GM12865 (cell line): ENCODE measurements at regions not wholly inside any gene's neighbourhood (a gene's known extent, or its start where the extent isn't known, plus 50 kb on each side); places are given as distances from the start of the nearest gene placed in this dataset.

ENCODE experiments used
- DNase-seq: peaks from one replicate; pipeline ENCODE4 v3.0.0; 2010; ENCODE audit warnings: low read depth
- H3K4me3 ChIP-seq: 2 replicates; pipeline ENCODE4 v1.5.1; 2011; ENCODE audit warnings: mild to moderate bottlenecking, low read depth, low read length, control low read depth
- CTCF ChIP-seq: IDR thresholded peaks from 2 replicates; pipeline ENCODE4 v1.5.1; 2011; ENCODE audit warnings: low read length, control low read depth, low read depth, inconsistent platforms; ENCODE audit not compliant: insufficient read depth; ENCODE audit errors: missing control alignments

- no peak for TF ChIP-seq CTCF
- H3K4me3 ChIP-seq = no peak overlapping the region
- DNase-seq = no peak
Observed at GRCh38 chr2:56666777-56667176, 483.0 kb downstream of the CCDC85A start.

- DNase-seq = no peak
Observed at GRCh38 chr2:56671973-56672569, 488.3 kb downstream of the CCDC85A start.

GRCh38 chr2:56674084-56674483, 490.3 kb downstream of the CCDC85A start:
- TF ChIP-seq CTCF = no peak
- no peak overlapping the region for H3K4me3 ChIP-seq
- no peak for DNase-seq

More at GRCh38 chr2:56671973-56672569, 488.3 kb downstream of the CCDC85A start:
- H3K4me3 ChIP-seq = no peak overlapping the region
- no peak for TF ChIP-seq CTCF

- H3K4me3 ChIP-seq = no peak overlapping the region
- TF ChIP-seq CTCF = no peak
- DNase-seq = no peak
Observed at GRCh38 chr2:56676966-56677365, 493.2 kb downstream of the CCDC85A start.

GRCh38 chr2:56680971-56681631, 497.3 kb downstream of the CCDC85A start:
- TF ChIP-seq CTCF = no peak
- no peak for DNase-seq

GRCh38 chr2:56681659-56682396, 498.0 kb downstream of the CCDC85A start:
- no peak for TF ChIP-seq CTCF
- no peak for DNase-seq
- no peak overlapping the region for H3K4me3 ChIP-seq

More at GRCh38 chr2:56680971-56681631, 497.3 kb downstream of the CCDC85A start:
- H3K4me3 ChIP-seq = no peak overlapping the region
